HEK293T (cell line): ENCODE measurements at regions not wholly inside any gene's neighbourhood (a gene's known extent, or its start where the extent isn't known, plus 50 kb on each side); places are given as distances from the start of the nearest gene placed in this dataset.

Experiments
- ARNT ChIP-seq: fragments of 450-650 bp; IDR thresholded peaks from 2 replicates; pipeline ENCODE4 v1.6.1; 2017; ENCODE audit warnings: mild to moderate bottlenecking
- BHLHE40 ChIP-seq: fragments of 450-650 bp; IDR thresholded peaks from 2 replicates; pipeline ENCODE4 v1.6.1; 2016; ENCODE audit warnings: mild to moderate bottlenecking, moderate library complexity, borderline replicate concordance
- CTBP1 ChIP-seq: fragments of 450-650 bp; IDR thresholded peaks from 2 replicates; pipeline ENCODE4 v1.6.1; 2016; ENCODE audit warnings: borderline replicate concordance
- ELF4 ChIP-seq: fragments of 450-650 bp; IDR thresholded peaks from 2 replicates; pipeline ENCODE4 v1.6.1; 2017; ENCODE audit warnings: antibody characterized with exemption
- FOXK2 ChIP-seq: fragments of 450-650 bp; IDR thresholded peaks from 2 replicates; pipeline ENCODE4 v1.6.1; 2016; ENCODE audit warnings: mild to moderate bottlenecking
- FOXM1 ChIP-seq: fragments of 450-650 bp; IDR thresholded peaks from 2 replicates; pipeline ENCODE4 v1.6.1; 2017; ENCODE audit warnings: mild to moderate bottlenecking, borderline replicate concordance
- HDGF ChIP-seq: fragments of 450-650 bp; IDR thresholded peaks from 2 replicates; pipeline ENCODE4 v1.6.1; 2017; ENCODE audit warnings: antibody characterized with exemption, borderline replicate concordance
- NFRKB ChIP-seq: fragments of 450-650 bp; IDR thresholded peaks from 2 replicates; pipeline ENCODE4 v1.6.1; 2016; ENCODE audit warnings: mild to moderate bottlenecking, moderate library complexity
- SP1 ChIP-seq: fragments of 450-650 bp; IDR thresholded peaks from 2 replicates; pipeline ENCODE4 v1.6.1; 2017
- SUZ12 ChIP-seq: fragments of 450-650 bp; IDR thresholded peaks from 2 replicates; pipeline ENCODE4 v1.6.1; 2016; ENCODE audit warnings: mild to moderate bottlenecking
- ZNF384 ChIP-seq: fragments of 450-650 bp; IDR thresholded peaks from 2 replicates; pipeline ENCODE4 v1.6.1; 2016
- TF ChIP-seq, protein P1 (sequence below): fragments of 450-650 bp; IDR thresholded peaks from 2 replicates; pipeline ENCODE4 v1.6.1; 2016

DNA sequence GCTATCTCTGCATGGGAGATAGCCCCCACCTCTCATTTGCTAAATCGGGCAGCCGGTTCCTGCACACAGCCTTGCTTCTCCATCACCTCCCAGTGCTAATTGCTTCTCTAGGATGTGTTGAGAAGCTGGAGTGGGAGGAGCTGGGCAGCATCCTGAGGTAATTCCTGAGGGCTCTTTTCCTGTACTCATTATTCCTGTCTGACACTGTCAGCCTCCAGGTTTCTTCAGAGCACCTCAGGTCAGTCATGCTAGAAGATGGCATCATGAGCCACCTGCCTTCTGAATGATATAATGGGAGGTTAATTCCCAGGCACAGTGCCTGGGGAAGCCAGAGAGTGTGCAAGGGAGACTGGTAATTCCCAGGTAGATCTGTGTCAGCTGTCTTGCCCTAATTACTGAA lies 133.0 kb downstream of the RAB38 start:
- TF ChIP-seq NFRKB (no peak), ARNT (no peak), SP1 (no peak), BHLHE40 (no peak), SUZ12 (no peak), FOXM1 (no peak), FOXK2 (no peak), ZNF384 (no peak), HDGF (no peak), CTBP1 (no peak), ELF4 (no peak)
- TF ChIP-seq, protein P1, sequence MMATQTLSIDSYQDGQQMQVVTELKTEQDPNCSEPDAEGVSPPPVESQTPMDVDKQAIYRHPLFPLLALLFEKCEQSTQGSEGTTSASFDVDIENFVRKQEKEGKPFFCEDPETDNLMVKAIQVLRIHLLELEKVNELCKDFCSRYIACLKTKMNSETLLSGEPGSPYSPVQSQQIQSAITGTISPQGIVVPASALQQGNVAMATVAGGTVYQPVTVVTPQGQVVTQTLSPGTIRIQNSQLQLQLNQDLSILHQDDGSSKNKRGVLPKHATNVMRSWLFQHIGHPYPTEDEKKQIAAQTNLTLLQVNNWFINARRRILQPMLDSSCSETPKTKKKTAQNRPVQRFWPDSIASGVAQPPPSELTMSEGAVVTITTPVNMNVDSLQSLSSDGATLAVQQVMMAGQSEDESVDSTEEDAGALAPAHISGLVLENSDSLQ = no peak
